Spinal cord (tissue), 9 donors: ENCODE measurements at regions not wholly inside any gene's neighbourhood (a gene's known extent, or its start where the extent isn't known, plus 50 kb on each side); places are given as distances from the start of the nearest gene placed in this dataset.
A peak's percentile ranks its signal among the peaks of the same experiment; 100 is the strongest.

Experiments
- DNase-seq, 6 donors: peaks; one replicate each; pipeline versions ENCODE4 v3.0.0 to v3.0.0-alpha.2; 2013 to 2015; ENCODE audit warnings: low spot score in 6 of 6, low read depth in 4 of 6
- H3K27ac ChIP-seq: one replicate; pipeline ENCODE4 v1.5.1; 2013; ENCODE audit warnings: low read depth, low read length, control low read depth
- H3K27me3 ChIP-seq: one replicate; pipeline ENCODE4 v1.6.1; 2013; ENCODE audit warnings: low read length; ENCODE audit not compliant: control insufficient read depth, insufficient read depth
- H3K36me3 ChIP-seq: one replicate; pipeline ENCODE4 v1.6.1; 2013; ENCODE audit warnings: low read length; ENCODE audit not compliant: control insufficient read depth, insufficient read depth
- H3K4me1 ChIP-seq: one replicate; pipeline ENCODE4 v1.6.1; 2013; ENCODE audit warnings: low read length; ENCODE audit not compliant: control insufficient read depth, insufficient read depth
- H3K4me3 ChIP-seq: one replicate; pipeline ENCODE4 v1.5.1; 2013; ENCODE audit warnings: low read depth, low read length, control low read depth
- H3K9me3 ChIP-seq: one replicate; pipeline ENCODE4 v1.6.1; 2013; ENCODE audit warnings: low read length; ENCODE audit not compliant: control insufficient read depth, insufficient read depth
- WGBS: methylation state at CpG from one replicate; pipeline ENCODE4 v1.1.5; 2013; ENCODE audit warnings: missing lambda C conversion rate; ENCODE audit not compliant: insufficient coverage; 5-methylcytosine and 5-hydroxymethylcytosine counted together
- donor health status: healthy.

DNA sequence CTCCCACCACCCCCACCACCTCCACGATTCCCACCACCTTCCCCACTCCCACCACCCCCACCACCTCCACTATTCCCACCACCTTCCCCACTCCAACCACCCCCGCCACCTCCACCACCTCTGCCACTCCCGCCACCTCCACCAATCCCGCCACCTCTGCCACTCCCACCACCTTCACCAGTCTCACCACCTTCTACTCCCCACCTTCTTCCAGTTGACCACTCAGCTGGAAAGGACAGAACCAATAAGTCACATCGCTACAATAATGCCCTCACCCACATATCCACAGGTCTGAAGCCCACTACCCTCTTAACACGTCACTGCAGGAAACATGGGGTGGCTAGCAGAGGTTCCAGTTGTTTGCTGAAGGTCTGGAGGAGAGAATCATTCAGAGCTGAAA is 93.5 kb upstream of the PAX2 start:
- Histone ChIP-seq H3K36me3 (no peaks in the 10 kb centered on the region), H3K27me3 (peaks cover 50% of the 10 kb centered on the region), H3K27ac (no peak overlapping the region), H3K9me3 (no peaks in the 10 kb centered on the region), H3K4me3 (no peak overlapping the region), H3K4me1 (peaks cover 37% of the 10 kb centered on the region)
- WGBS = 92% methylated on average over 3 of the region's 6 CpGs
- no peak for DNase-seq

GRCh38 chr10:100652406-100653135 is 92.8 kb upstream of the PAX2 start:
- Histone ChIP-seq H3K27ac (no peak overlapping the region), H3K27me3 (peaks cover 54% of the 10 kb centered on the region), H3K4me1 (peaks cover 37% of the 10 kb centered on the region), H3K36me3 (no peaks in the 10 kb centered on the region), H3K9me3 (no peaks in the 10 kb centered on the region), H3K4me3 (no peak overlapping the region)
- DNase-seq = no peak
- WGBS = 68% methylated on average over 5 of the region's 7 CpGs

DNA sequence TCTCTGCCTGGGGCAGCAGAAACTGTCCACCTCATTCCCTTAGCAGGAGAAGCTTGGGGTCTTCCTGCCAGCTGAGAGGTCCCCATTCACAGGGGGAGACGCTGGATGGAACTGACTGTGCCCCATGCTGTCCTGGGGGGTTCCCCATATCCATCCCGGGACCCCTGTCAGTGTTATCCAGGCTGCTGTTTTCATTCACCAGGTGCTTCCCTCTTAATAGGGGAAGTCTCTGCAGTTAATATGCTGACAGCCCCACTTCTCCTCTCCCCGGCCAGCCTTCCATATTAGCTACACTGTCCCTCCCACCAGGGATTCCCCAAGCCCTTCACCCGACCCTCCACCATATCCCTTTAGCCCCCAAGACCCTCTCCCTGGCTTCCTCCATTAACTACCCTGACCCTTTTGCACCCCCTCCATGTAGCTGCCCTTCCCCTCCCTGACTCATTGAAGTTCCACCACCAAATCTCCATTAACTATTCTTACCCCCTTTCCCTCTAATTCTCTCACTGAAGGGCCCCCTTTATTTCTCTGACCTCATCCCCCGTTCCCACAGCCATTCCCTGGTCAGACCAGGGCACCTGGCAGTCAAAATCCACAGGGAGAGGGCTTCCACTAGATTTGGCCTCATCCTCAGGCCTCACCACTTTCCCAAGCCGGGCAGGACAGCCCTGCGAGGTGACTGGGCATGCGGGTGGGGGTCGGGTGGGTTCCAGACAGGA is 92.0 kb upstream of the PAX2 start:
- H3K4me3 ChIP-seq = no peak overlapping the region
- peaks cover 37% of the 10 kb centered on the region for H3K4me1 ChIP-seq
- no peak overlapping the region for H3K27ac ChIP-seq
- 17% methylated on average over 7 of the region's 9 CpGs for WGBS
- DNase-seq = no peak
- no peaks in the 10 kb centered on the region for H3K9me3 ChIP-seq
- H3K36me3 ChIP-seq = no peaks in the 10 kb centered on the region
- peaks cover 62% of the 10 kb centered on the region for H3K27me3 ChIP-seq

DNA sequence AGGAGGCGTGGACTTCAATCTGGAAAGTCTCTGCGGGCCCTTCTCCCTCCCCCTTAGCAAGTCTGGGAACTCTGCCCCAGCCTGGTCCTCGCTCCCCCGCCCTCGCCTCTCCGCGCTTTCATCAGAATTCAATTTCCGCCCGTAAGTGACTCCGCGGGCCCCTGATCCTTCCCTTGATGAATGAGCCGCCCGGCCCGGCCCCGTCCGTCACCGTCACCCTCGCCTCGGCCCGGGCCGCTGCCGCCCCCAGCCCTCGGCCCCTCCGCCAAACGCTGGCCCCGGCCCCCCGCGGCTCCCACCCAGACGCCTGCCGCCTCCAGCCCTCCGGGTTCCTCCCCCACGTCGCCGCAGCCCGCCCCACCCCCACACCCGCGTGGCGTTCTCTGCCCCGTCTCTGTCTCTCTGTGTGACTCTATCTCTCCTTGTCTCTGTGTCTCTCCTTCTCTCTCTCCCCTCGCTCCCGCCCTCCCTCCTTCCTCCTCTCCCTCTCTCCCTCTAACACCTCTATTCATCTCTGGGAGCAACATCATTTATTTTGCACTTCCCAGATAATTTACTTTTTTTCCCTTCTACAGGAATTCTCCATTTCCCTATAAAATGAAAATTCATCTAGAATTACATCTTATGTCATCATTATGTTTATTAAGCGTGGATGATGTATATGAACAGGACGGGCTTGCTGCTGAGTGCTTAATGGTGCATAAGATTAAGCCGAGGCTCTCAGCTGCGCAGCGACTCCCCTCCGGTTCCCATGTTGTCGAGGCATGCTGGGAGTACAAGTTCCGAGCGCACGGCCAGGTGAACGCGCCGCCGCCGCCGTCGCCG is 91.2 kb upstream of the PAX2 start:
- H3K4me1 ChIP-seq = peaks cover 37% of the 10 kb centered on the region
- no peaks in the 10 kb centered on the region for H3K36me3 ChIP-seq
- no peak overlapping the region for H3K27ac ChIP-seq
- H3K9me3 ChIP-seq = no peaks in the 10 kb centered on the region
- peak in 2 of 6 donors; percentile 52 to 92 for DNase-seq
- under 1% methylated on average over 55 of the region's 59 CpGs for WGBS
- peaks cover 68% of the 10 kb centered on the region for H3K27me3 ChIP-seq
- no peak overlapping the region for H3K4me3 ChIP-seq

DNA sequence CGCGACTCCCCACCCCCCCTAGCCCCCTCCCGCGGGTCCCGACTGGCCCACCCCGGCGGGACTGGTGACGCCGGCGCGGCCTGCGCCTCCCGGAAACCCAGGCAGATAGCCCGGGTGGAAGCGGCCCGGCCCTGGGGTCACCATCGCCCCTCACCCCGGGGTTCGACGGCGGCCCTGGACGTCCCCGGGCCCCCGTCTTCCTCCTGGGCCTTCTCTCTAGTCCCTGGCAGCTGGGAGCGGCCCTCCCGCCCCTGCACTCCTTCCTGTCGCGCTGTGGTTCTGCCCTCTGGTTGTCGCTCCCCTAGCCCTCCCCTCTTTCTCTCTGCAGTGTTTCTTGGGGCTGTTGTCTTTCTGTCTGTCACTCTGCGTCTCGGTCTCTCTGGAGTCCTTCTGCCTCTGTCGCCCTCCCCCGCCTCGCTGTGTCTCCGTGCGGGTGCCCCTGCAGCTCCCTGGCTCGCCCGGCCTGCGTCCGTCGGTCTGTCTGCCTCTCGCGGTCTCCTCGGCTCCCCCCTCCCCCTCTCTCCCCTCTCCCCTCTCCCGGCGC is 90.5 kb upstream of the PAX2 start:
- no peaks in the 10 kb centered on the region for H3K36me3 ChIP-seq
- H3K27ac ChIP-seq = no peak overlapping the region
- WGBS = under 1% methylated on average over 42 of the region's 46 CpGs
- H3K4me1 ChIP-seq = peaks cover 37% of the 10 kb centered on the region
- DNase-seq = peak in 1 of 6 donors; percentile 67
- H3K27me3 ChIP-seq = peaks cover 75% of the 10 kb centered on the region
- H3K4me3 ChIP-seq = no peak overlapping the region
- H3K9me3 ChIP-seq = no peaks in the 10 kb centered on the region

DNA sequence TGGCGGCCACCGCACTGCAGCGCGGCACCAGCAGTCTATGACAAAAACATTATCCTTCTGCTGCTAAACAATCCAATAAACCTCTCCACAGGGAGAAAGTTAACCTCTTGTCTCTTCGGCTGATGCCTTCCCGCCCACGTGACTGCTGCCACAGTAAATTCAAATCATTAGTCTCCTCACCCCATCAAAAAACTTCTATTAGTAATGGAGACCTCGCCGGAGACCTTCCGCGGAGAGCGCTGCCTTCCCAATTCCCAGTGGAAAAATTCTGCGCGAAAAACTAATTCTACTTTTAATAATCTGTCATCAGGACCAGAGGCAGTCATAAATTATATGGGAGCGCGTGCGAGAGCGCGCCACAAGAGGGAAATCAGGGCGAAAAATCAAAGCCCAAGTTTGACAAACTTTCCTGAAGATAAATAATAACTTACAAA is 90.0 kb upstream of the PAX2 start:
- peak in 1 of 6 donors; percentile 87 for DNase-seq
- WGBS = under 1% methylated on average over 20 of the region's 20 CpGs
- H3K4me3 ChIP-seq = no peak overlapping the region

GRCh38 chr10:100655760-100656421 is 89.5 kb upstream of the PAX2 start:
- H3K4me3 ChIP-seq = no peak overlapping the region
- WGBS = under 1% methylated on average over 28 of the region's 45 CpGs
- peaks cover 37% of the 10 kb centered on the region for H3K4me1 ChIP-seq
- H3K9me3 ChIP-seq = no peaks in the 10 kb centered on the region
- H3K36me3 ChIP-seq = no peaks in the 10 kb centered on the region
- DNase-seq = no peak
- H3K27ac ChIP-seq = no peak overlapping the region
- H3K27me3 ChIP-seq = peaks cover 84% of the 10 kb centered on the region

More for the DNA sequence above, 90.0 kb upstream of the PAX2 start:
- Histone ChIP-seq H3K27me3 (peaks cover 80% of the 10 kb centered on the region), H3K36me3 (no peaks in the 10 kb centered on the region), H3K4me1 (peaks cover 37% of the 10 kb centered on the region), H3K27ac (no peak overlapping the region), H3K9me3 (no peaks in the 10 kb centered on the region)

DNA sequence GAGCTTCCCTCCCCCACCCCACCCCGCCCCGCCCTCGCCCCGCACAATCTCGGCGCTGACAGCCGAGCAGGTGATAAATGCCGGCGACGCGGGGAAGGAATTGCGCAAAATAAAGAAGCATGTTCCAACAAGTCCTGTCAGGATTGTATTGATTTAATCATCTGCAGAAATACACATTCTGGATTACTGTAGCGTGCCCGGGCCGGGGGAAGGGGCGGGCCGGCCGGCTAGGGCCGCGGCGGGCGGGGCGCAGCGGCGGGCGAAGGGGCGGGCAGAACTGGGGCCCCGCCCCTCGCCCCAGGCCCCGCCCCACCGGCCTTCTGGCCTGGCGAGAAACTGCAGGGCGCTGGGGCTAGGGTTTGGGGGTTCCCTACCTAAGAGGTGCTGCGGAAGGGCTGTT is 88.9 kb upstream of the PAX2 start:
- Histone ChIP-seq H3K9me3 (no peaks in the 10 kb centered on the region), H3K36me3 (no peaks in the 10 kb centered on the region), H3K27me3 (peaks cover 88% of the 10 kb centered on the region), H3K27ac (no peak overlapping the region), H3K4me3 (no peak overlapping the region), H3K4me1 (peaks cover 37% of the 10 kb centered on the region)
- WGBS = 8% methylated on average over 21 of the region's 34 CpGs
- peak in 1 of 6 donors; percentile 52 for DNase-seq

- 57% methylated on average over 1 of the region's 1 CpG for WGBS
- no peaks in the 10 kb centered on the region for H3K9me3 ChIP-seq
- no peak for DNase-seq
- H3K27me3 ChIP-seq = peaks cover 92% of the 10 kb centered on the region
- H3K27ac ChIP-seq = no peak overlapping the region
- H3K4me1 ChIP-seq = peaks cover 32% of the 10 kb centered on the region
- no peak overlapping the region for H3K4me3 ChIP-seq
- no peaks in the 10 kb centered on the region for H3K36me3 ChIP-seq
Measured at GRCh38 chr10:100658269-100658668, 87.1 kb upstream of the PAX2 start.
